EL (cell line): ENCODE measurements at regions not wholly inside any gene's neighbourhood (a gene's known extent, or its start where the extent isn't known, plus 50 kb on each side); places are given as distances from the start of the nearest gene placed in this dataset.
"Not testable (repeated sequence)": the region's sequence is repeated elsewhere in the genome, so short reads cannot be mapped to it uniquely, and the experiment has no call there.

Experiments
- DNase-seq: peaks from one replicate; pipeline ENCODE4 v3.0.0-alpha.2; 2016

DNA sequence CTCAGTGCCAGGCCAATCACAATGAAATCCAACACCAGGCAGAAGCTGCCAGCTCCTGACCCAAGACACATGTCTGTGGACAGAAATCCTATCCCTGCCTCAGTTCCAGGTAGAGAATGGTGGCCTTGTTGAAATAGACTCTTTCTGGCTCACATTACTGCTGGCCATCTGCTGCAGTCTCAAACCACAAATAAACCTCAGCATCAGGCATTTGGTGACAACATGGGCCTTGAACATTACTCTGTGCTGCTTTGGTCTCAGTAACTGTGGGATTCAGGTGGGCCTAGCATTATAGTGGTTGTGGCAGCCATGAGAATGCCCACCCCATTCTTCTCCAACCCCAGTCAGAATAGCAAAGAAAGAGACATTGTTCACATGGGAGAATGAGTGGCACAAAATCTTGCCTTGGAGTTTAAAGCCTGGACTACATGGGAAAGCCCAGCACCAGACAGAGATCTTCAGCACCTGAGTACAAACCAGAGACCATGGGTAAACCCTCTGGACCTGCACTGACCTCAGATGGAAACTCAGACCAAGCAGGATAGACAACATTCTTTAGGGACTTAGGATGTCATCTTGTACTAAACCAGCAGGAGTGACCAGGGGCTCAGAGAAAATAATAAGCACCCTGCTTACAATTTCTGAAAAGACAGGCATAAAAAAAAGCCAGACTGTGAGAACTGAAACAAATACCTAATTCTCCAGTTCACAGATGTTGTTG is 50.4 kb upstream of the TRAM1L1 start:
- DNase-seq = no peak

DNA sequence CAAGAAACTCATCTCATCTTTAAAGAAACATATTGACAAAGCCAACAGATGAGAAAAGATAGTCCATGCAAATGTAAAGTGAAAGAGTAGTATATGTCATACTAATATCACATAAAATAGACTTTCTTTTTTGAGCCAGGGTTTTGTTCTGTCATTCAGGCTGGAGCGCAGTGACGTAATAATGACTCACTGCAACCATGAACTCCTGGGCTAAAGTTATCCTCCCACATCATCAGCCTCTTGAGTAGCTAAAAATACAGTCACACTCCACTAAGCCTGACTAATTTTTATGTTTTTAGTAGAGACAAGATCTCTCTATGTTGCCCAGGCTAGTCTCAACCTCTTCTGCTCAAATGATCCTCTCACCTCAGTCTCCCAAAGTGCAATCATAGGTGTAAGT is 51.8 kb upstream of the TRAM1L1 start:
- DNase-seq = peak; percentile 38

DNA sequence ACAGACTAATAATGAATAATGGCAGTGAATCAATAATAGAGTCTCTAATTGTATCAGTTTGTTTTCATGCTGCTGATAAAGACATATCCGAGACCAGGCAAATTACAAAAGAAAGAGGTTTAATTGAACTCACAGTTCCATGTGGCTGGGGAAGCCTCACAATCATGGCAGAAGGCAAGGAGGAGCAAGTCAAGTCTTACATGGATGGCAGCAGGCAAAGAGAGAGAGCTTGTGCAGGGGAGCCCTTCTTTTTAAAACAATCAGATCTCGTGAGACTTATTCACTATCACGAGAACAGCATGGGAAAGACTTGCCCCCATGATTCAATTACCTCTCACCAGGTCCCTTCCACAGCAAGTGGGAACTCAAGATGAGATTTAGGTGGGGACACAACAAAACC is 53.4 kb upstream of the TRAM1L1 start:
- not testable (repeated sequence) for DNase-seq

DNA sequence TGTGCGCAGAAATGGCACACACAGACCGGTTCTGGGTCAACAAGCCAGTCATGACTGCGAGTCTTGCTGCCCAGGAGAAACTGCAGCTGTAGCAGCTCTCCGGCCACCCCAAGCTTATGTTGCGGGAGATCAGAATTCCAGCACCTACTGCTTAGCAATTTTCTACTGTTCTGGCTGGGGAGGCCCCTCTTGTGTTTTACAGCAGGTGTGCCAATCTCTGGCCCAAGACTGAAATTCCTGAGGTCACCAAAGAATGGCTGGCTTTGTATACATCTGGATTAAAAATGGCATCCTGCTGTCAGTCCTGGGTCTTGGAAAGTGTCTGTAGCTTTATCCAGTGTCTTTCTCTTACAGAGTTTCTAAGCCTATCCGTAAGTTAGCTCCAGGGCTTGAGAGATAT is 68.9 kb upstream of the TRAM1L1 start:
- no peak for DNase-seq

GRCh38 chr4:117156806-117157205 is 71.4 kb upstream of the TRAM1L1 start:
- DNase-seq = no peak

- DNase-seq = no peak
Measured at GRCh38 chr4:117157360-117157759, 72.0 kb upstream of the TRAM1L1 start.

DNA sequence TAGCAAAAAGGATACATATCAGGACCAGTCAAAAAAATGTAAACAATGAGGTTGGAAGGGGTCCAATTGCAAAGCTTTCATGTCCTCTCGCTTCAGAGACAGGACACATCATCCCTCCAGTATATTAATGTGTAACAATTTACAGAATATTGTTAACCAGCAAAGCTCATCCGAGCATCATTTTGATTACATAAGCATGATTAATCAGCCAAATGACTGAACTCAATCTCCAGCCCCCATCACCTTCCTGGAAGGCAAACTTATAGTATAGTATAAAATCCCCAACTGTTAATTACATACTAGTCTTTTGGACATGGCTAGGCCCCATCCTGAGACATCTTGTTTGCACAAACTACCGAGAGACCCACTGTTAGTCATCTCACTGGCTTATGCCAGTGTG is 77.6 kb upstream of the TRAM1L1 start:
- no peak for DNase-seq

- DNase-seq = no peak
Measured at GRCh38 chr4:117164338-117164737, 79.0 kb upstream of the TRAM1L1 start.

DNA sequence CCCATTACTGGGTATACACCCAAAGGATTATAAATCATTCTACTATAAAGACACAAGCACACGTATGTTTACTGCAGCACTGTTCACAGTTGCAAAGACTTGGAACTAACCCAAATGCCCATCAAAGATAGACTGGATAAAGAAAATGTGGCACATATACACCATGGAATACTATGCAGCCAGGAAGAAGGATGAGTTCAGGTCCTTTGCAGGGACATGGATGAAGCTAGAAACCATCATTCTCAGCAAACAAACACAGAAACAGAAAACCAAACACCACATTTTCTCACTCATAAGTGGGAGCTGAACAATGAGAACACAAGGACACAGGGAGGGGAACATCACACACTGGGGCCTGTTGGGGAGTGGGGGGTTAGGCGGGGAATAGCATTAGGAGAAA is 90.0 kb upstream of the TRAM1L1 start:
- DNase-seq = not testable (repeated sequence)

- DNase-seq = no peak
Measured at GRCh38 chr4:117203231-117203630, 117.9 kb upstream of the TRAM1L1 start.

DNA sequence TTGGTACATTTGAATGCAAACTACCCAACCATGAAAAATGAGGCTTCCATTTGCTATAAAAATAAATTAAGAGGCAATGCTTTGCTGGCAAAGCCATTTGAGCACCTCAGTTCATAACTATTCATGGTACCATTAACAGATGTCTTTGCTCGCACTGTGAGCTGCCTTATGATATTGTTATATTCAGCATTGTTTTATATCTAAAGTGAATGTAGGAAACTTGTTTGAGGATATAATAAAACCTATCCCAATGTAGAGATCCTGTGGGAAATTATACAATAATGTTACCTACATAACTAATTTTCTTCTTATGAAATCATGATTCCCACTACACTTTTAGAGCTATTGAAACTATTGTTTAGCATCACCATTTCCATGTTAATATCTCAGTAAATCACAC is 125.2 kb upstream of the TRAM1L1 start:
- DNase-seq = no peak

GRCh38 chr4:117224256-117224655 is 138.9 kb upstream of the TRAM1L1 start:
- no peak for DNase-seq

GRCh38 chr4:117225471-117225870 is 140.1 kb upstream of the TRAM1L1 start:
- no peak for DNase-seq

DNA sequence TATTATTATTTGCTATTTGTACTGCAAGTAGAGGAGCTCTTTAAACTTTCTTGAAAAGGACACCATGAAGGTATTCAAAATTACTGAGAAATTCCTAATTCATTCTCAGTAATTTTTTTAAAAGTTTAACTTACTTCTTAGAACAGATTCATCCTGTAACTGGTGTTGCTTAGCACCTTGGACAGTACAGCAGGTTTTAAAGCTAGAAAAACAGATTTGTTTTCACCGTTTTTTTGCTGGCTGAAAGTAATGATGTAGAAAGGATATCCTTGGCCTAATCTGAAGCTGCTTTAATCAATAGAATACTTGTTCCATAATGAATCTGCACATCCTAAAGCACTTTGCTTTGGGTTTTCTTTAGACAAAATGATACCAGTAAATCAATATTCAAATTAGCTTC is 142.5 kb upstream of the TRAM1L1 start:
- DNase-seq = no peak

DNA sequence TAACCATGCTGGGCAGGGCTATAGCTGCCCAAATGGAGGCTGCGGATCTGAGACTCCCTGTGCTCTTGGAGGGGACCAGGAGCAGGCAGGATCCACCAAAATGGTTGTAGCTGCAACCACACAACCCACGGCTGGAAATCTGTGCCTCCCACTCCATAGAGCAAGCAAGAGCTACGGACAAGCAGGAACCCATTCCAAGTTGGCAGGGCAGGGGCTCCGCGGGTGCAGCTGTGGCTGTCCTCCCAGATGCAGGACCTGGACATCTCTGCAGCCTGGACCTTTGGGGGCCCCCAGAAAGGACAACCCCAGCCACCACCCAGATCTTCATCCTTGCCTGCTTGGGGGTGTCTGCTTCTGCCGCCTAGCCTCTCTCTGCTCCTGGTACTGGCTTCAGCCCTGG is 154.1 kb upstream of the TRAM1L1 start:
- no peak for DNase-seq

- DNase-seq = no peak
Measured at GRCh38 chr4:117249333-117249732, 164.0 kb upstream of the TRAM1L1 start.

DNA sequence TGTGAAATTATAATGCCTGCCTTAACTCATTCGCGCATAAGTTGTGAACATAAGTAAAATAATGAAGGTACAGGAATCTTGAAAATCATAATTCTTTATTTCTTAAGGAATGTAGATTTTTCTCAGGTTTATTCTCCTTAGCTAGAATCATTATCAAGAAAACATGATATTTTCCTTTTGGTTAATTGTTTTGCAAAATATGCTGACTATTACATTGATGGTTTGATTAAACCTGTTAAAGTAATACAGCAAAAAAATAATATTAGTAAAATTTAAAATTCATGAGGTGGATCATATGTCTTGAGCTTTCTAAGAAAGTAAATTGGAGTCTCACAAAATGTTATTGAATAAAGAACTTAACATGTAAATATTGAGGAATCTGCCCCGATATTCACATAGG is 178.7 kb upstream of the TRAM1L1 start:
- no peak for DNase-seq

GRCh38 chr4:117267317-117267716 is 181.9 kb upstream of the TRAM1L1 start:
- no peak for DNase-seq

GRCh38 chr4:117284736-117285135 is 199.4 kb upstream of the TRAM1L1 start:
- no peak for DNase-seq

- DNase-seq = no peak
Measured at GRCh38 chr4:117293784-117294183, 208.4 kb upstream of the TRAM1L1 start.

GRCh38 chr4:117302226-117302625 is 216.8 kb upstream of the TRAM1L1 start:
- no peak for DNase-seq

DNA sequence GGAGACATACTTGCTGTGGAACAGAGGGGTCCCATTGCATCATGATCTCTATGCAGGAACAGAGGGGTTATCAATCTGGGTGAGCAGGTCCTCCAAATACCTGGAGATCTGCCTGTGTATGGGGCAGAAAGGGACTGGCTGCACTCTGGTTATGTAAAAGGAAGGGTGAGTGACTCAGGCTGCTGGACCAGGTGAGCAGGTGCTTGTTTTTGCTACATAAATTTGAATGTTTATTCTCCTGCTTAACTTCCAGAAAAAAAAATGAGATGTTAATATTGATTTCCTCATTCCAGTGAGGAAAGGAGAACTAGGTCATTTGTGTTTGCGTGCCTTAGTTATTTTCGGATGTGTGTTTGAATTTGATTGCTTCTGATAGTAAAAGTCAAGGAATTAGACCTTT is 225.8 kb upstream of the TRAM1L1 start:
- DNase-seq = no peak

GRCh38 chr4:117311989-117312388 is 226.6 kb upstream of the TRAM1L1 start:
- DNase-seq = no peak

GRCh38 chr4:117324851-117325491 is 239.6 kb upstream of the TRAM1L1 start:
- peak; percentile 67 for DNase-seq

DNA sequence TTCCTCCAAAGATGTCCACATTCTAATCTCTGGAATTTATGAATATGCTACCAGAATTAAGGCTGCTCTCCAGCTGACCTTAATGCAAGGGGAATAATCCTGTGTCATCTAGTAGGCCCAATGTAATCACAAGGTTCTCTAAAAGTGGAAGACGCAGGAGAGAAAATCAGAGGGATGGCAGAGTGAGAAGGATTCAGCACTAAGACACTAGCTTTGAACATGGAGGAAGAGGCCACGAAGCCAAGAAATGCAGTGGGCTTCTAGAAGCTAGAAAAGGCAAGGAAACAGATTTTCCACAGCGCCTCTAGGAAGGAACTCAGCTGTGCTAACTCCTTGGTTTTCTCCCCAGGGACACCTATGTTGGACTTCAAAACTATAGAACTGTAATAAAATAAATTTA is 240.7 kb upstream of the TRAM1L1 start:
- DNase-seq = no peak
